ENCODE measurements at regions not wholly inside any gene's neighbourhood (a gene's known extent, or its start where the extent isn't known, plus 50 kb on each side); places are given as distances from the start of the nearest gene placed in this dataset.

GRCh38 chr11:120013325-120014250 lies 124.3 kb downstream of the TRIM29 start:
- no peak for TF ChIP-seq POLR2A (IDR thresholded peaks at IDR 0.05; ENCODE audit: low read depth, low read length)
- DNase-seq (ENCODE audit: insufficient read length, low spot score) (peak; percentile 41), FAIRE-seq (no peak)

GRCh38 chr11:120012245-120012644 lies 125.7 kb downstream of the TRIM29 start:
- TF ChIP-seq POLR2A (IDR thresholded peaks at IDR 0.05; ENCODE audit: low read depth, low read length) = no peak
- DNase-seq (ENCODE audit: insufficient read length, low spot score) (no peak), FAIRE-seq (no peak)

- DNase-seq (ENCODE audit: insufficient read length, low spot score) (no peak), FAIRE-seq (no peak)
- no peak for TF ChIP-seq POLR2A (IDR thresholded peaks at IDR 0.05; ENCODE audit: low read depth, low read length)
These were observed 126.1 kb downstream of the TRIM29 start for GRCh38 chr11:120011836-120012235.

GRCh38 chr11:120010775-120011174 lies 127.1 kb downstream of the TRIM29 start:
- TF ChIP-seq POLR2A (IDR thresholded peaks at IDR 0.05; ENCODE audit: low read depth, low read length) = no peak
- FAIRE-seq (no peak), DNase-seq (ENCODE audit: insufficient read length, low spot score) (no peak)

- no peak for DNase-seq (ENCODE audit: insufficient read length, low spot score)
- FAIRE-seq = no peak
- no peak for TF ChIP-seq POLR2A (IDR thresholded peaks at IDR 0.05; ENCODE audit: low read depth, low read length)
These were observed 128.0 kb downstream of the TRIM29 start for GRCh38 chr11:120009938-120010337.

DNA sequence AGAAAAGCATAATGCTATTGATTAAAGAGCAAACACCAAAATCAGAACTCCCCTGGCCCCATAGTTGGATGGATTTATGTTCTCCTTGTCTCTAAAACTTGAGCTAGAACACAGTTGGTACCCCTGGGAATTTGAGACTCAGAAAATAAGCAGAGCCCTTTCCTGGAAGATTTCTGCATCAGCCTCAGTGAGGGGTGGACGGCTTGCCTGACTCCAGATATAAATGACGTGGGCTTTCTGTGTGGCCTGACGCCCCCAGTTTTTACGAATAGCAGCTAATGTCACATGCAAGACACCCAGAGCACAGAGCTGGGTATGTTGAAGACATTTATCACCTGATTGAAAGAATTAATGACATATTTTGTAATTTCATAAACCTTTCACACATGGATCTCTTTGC lies 130.8 kb downstream of the TRIM29 start:
- TF ChIP-seq POLR2A (IDR thresholded peaks at IDR 0.05; ENCODE audit: low read depth, low read length) = no peak
- FAIRE-seq = no peak
- DNase-seq (ENCODE audit: insufficient read length, low spot score) = no peak

DNA sequence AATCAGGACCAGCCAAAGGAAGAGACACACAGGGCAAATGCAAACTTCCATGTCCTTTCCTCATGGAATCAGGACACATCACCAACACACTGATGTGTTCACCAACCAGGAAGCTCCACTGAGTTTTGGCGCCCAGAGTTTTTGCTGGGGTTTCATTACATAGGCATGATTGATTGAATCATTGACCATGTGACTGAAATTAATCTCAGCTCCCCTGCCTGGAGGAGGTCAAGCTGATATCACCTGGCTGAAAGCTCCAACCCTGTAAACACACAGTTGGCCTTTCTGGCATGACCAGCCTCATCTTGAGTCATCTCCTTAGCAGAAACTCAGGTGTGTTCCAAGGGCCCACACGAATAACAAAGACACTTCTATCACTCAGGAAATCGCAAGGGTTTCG lies 133.2 kb downstream of the TRIM29 start:
- no peak for TF ChIP-seq POLR2A (IDR thresholded peaks at IDR 0.05; ENCODE audit: low read depth, low read length)
- DNase-seq (ENCODE audit: insufficient read length, low spot score) = no peak
- no peak for FAIRE-seq

- no peak for TF ChIP-seq POLR2A (IDR thresholded peaks at IDR 0.05; ENCODE audit: low read depth, low read length)
- DNase-seq (ENCODE audit: insufficient read length, low spot score) (no peak), FAIRE-seq (no peak)
These were observed 136.5 kb downstream of the TRIM29 start for GRCh38 chr11:120001178-120002090.

- no peak for FAIRE-seq
- TF ChIP-seq POLR2A (IDR thresholded peaks at IDR 0.05; ENCODE audit: low read depth, low read length) = no peak
- no peak for DNase-seq (ENCODE audit: insufficient read length, low spot score)
These were observed 138.7 kb downstream of the TRIM29 start for GRCh38 chr11:119999220-119999619.

GRCh38 chr11:119996556-119996955 lies 141.4 kb downstream of the TRIM29 start:
- no peak for DNase-seq (ENCODE audit: insufficient read length, low spot score)
- no peak for FAIRE-seq
- TF ChIP-seq POLR2A (IDR thresholded peaks at IDR 0.05; ENCODE audit: low read depth, low read length) = no peak

DNA sequence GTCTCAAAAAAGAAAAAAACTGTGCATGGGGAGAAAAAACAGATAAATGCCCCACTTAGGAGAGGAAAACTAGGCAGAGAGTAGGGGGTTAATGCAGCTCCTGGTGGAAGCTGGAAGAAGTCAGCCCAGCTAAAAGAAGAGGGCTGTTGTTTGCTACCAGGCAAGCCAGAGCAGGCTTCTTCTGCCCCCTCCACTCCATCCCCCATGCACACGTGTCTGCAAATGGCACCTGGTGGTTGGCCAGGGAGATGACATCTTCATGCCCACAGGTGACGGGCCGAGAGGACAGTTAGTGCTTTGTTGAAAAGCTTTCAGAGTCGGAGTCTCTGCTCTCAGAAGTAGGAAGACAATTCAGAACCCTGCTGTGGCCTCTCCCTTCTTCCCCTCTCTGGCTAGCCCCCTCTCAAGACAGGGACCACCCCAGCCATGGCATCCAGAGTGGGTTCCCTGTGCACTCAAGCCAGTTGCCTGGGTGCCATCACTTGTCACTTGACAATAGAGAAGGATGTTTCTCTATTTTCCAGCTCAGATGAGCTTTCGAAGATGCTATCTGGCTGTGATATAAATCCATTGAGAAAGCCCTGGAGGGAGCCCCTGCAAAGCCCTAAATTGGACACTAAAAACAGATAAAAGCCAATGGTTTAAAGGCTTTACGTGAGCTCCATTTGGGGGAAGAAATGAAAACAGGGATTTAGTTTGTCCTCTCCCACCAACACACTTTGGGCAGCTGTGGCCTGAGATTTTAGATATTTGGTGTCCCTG lies 142.0 kb downstream of the TRIM29 start:
- FAIRE-seq (no peak), DNase-seq (ENCODE audit: insufficient read length, low spot score) (no peak)
- TF ChIP-seq POLR2A (IDR thresholded peaks at IDR 0.05; ENCODE audit: low read depth, low read length) = no peak

DNA sequence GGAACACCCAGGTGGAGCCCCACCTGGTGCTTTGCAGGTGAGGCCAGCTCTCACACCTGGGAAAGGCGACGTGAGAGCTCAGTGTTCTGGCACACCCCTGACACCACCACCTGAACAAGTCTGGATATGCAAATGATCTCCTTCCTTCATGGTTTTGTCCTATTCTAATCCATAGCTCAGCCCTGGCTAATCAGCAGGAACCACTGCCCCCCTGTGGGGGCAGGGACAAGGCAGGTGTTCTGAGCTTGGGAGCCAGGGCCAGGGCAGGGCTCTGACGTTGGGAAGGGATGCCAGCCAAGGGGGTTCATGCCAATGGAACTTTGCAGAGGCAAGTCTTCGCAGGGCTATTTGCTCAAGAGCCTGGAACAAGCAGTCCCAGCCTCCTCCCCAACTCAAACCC lies 144.2 kb downstream of the TRIM29 start:
- FAIRE-seq (no peak), DNase-seq (ENCODE audit: insufficient read length, low spot score) (no peak)
- TF ChIP-seq POLR2A (IDR thresholded peaks at IDR 0.05; ENCODE audit: low read depth, low read length) = no peak

DNA sequence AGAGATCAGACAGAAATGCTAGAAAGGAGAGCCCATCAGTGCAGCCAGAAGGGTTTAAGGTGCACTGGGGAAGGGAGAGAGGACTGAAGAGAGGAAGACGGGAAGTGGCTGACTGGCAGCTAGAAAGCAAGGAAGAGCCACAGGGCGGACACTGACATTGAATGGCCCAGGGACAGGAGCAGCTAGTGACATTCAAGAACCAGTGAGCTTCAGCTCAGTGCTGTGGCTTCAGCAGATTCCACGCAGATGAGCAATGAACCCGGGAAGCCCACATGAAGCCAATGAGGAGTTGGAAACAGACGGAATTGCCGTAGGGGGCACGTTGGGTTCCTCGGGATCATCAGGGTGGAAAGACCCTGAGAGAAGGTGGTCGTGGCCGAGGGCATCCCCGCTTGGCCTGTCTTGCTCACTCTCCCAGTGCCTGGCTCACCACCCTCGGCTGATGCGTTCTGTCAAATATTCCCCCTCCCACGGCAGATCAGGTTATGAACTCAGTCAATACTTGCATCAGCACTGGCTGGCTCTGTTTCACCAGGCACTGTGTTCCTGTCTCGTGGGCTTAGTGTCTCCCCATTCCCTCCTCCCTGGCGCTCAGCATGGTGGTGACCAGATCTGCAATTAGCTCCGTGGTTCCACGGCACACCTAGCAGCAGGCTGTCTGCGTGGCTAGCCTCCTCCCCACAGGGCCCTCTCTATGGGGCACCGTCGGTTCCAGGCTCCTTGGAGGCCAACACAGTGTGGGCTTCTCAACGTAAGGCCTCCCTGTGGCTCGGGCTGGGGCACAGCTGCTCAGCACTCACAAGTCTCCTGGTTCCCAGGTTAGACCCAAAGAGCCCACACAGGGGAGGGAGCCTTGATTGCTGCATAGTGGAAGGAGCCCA lies 145.5 kb downstream of the TRIM29 start:
- no peak for TF ChIP-seq POLR2A (IDR thresholded peaks at IDR 0.05; ENCODE audit: low read depth, low read length)
- DNase-seq (ENCODE audit: insufficient read length, low spot score) (no peak), FAIRE-seq (no peak)

Measured in H54 (cell line).